ENCODE measurements at regions not wholly inside any gene's neighbourhood (a gene's known extent, or its start where the extent isn't known, plus 50 kb on each side); places are given as distances from the start of the nearest gene placed in this dataset.

DNA sequence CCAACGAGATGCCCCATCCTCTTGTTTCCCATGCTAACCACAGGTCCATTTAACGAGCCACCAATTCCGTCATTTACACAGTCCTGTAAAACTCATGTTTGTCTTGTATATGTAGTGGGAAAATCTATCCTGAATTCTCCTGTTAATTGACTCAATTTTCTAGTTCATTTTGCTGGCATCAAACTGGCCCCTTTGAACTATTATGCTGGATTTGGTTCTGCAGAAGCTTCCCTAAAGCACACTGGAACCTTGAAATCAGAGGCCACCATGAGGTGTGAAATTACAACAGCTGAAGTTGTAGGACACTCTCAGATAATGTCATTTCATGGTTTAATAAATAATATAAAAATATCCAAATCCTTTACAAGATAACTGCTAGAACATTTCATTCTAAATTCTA, 129.8 kb upstream of the AKR1E2 start:
- no peak for DNase-seq (ENCODE audit: low spot score)
- in situ Hi-C loops (cut with HindIII; ENCODE audit: low sequenced_read_pairs): no loop called here

DNA sequence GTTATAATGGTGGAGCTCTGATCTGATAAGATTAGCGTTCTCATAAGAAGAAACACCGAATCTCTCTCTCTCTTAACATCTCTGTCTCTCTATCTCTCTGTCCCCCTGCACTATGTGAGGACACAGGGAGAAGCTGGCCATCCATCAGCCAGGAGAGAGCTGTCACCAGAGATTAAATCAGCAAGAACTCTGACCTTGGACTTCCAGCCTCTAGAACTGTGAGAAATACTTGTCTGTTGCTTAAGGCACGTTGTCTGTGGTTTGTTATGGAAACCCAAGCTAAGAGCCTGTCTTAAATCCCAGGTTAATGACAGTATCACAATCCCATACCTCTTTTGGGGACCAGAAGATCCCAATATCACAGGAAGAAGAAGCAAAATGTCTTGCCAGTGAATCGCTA, 132.0 kb upstream of the AKR1E2 start:
- in situ Hi-C loops (cut with HindIII; ENCODE audit: low sequenced_read_pairs): no loop called here
- DNase-seq (ENCODE audit: low spot score): no peak

- in situ Hi-C loops (cut with HindIII; ENCODE audit: low sequenced_read_pairs): no loop called here
- DNase-seq (ENCODE audit: low spot score): no peak
These were observed 133.8 kb upstream of the AKR1E2 start for GRCh38 chr10:4692206-4692605.

- no peak for DNase-seq (ENCODE audit: low spot score)
- in situ Hi-C loops (cut with HindIII; ENCODE audit: low sequenced_read_pairs): no loop called here
These were observed 134.2 kb upstream of the AKR1E2 start for GRCh38 chr10:4691776-4692175.

DNA sequence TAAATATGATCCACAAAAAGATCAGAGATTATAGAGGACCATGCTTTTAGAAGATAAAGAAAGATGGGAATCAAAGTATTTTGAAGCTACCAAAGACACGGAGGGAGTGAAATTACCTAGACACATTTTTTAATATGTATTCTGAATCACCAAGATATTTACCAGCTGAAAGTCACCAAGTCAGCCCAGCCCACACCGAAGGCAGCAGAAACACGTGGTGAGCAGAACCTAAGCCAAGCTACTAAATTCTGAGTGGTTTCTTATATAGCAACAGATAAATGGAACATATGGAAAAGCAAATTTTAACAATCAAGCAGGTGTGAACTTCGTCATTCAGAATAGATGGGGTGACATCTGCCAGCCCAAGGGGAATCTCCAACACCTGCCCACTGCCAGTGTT, 134.7 kb upstream of the AKR1E2 start:
- in situ Hi-C loops (cut with HindIII; ENCODE audit: low sequenced_read_pairs): no loop called here
- DNase-seq (ENCODE audit: low spot score): no peak

- DNase-seq (ENCODE audit: low spot score): no peak
These were observed 137.4 kb upstream of the AKR1E2 start for GRCh38 chr10:4688601-4689000.

DNA sequence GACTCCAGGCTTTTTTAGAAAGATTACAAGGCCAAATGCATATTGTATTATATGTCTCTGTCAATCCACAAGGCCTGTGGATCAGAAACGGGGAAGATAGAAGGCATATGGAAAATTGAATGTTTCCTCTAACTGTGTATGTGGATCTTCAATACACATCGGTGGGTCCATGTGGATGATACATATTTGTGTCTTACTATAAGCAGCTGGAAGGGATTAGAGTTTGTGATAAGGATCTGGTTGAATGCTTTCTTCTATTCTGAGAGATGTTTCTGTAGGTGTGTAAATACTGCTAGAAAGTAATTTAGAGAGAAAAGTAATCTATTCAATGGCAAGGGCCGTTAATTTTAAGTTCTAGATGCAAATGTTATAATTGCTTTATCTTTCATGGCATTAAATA, 137.8 kb upstream of the AKR1E2 start:
- no peak for DNase-seq (ENCODE audit: low spot score)
- in situ Hi-C loops (cut with HindIII; ENCODE audit: low sequenced_read_pairs): no loop called here

More at GRCh38 chr10:4688601-4689000, 137.4 kb upstream of the AKR1E2 start:
- in situ Hi-C loops (cut with HindIII; ENCODE audit: low sequenced_read_pairs): no loop called here

GRCh38 chr10:4687397-4687796, 138.6 kb upstream of the AKR1E2 start:
- in situ Hi-C loops (cut with HindIII; ENCODE audit: low sequenced_read_pairs): no loop called here
- no peak for DNase-seq (ENCODE audit: low spot score)

- in situ Hi-C loops (cut with HindIII; ENCODE audit: low sequenced_read_pairs): no loop called here
- DNase-seq (ENCODE audit: low spot score): no peak
These were observed 139.4 kb upstream of the AKR1E2 start for GRCh38 chr10:4686644-4686996.

- in situ Hi-C loops (cut with HindIII; ENCODE audit: low sequenced_read_pairs): no loop called here
- DNase-seq (ENCODE audit: low spot score): no peak
These were observed 139.9 kb upstream of the AKR1E2 start for GRCh38 chr10:4685904-4686643.

DNA sequence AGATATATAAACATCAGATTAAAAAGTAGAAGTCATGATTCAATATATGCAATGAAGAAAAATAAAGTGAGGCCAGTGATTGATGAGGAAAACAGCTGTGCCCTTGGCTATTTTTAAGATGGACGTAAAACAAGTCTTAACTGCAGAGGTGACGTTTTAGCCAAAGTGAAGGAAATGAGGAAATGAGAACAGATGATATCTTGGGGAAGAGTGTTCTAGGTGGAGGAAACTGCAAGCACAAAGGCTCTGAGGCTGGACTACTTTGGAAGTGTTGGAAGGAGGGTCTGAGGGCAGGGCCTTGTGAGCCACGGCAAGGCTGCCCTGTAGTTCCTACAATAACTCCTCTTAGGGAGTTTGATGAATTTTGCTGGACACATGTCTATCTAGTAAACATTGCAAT, 140.5 kb upstream of the AKR1E2 start:
- in situ Hi-C loops (cut with HindIII; ENCODE audit: low sequenced_read_pairs): no loop called here

DNA sequence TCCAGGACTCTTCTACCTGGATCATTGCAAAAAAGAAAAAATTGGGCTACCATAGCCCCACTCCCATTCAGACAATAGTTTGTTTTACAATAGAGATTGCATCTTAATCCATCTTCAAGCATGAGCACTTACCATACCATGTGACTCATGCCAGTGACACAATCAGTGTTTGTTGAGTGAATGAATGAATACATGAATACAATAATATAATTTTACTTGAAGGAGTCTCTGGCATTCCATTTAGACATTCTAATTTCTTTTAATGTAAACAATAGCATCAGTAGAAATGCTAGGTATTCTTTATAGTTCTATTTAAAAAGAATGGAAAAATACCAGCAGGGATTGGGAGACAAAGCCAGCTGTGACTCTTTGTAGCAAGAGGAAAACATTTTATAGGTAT, 141.6 kb upstream of the AKR1E2 start:
- in situ Hi-C loops (cut with HindIII; ENCODE audit: low sequenced_read_pairs): no loop called here
- DNase-seq (ENCODE audit: low spot score): no peak

More for the DNA sequence above, 140.5 kb upstream of the AKR1E2 start:
- DNase-seq (ENCODE audit: low spot score): no peak

GRCh38 chr10:4683838-4684237, 142.2 kb upstream of the AKR1E2 start:
- in situ Hi-C loops (cut with HindIII; ENCODE audit: low sequenced_read_pairs): no loop called here
- no peak for DNase-seq (ENCODE audit: low spot score)

GRCh38 chr10:4683137-4683536, 142.9 kb upstream of the AKR1E2 start:
- in situ Hi-C loops (cut with HindIII; ENCODE audit: low sequenced_read_pairs): no loop called here
- no peak for DNase-seq (ENCODE audit: low spot score)

- in situ Hi-C loops (cut with HindIII; ENCODE audit: low sequenced_read_pairs): no loop called here
- DNase-seq (ENCODE audit: low spot score): no peak
These were observed 146.9 kb upstream of the AKR1E2 start for GRCh38 chr10:4678951-4679671.

DNA sequence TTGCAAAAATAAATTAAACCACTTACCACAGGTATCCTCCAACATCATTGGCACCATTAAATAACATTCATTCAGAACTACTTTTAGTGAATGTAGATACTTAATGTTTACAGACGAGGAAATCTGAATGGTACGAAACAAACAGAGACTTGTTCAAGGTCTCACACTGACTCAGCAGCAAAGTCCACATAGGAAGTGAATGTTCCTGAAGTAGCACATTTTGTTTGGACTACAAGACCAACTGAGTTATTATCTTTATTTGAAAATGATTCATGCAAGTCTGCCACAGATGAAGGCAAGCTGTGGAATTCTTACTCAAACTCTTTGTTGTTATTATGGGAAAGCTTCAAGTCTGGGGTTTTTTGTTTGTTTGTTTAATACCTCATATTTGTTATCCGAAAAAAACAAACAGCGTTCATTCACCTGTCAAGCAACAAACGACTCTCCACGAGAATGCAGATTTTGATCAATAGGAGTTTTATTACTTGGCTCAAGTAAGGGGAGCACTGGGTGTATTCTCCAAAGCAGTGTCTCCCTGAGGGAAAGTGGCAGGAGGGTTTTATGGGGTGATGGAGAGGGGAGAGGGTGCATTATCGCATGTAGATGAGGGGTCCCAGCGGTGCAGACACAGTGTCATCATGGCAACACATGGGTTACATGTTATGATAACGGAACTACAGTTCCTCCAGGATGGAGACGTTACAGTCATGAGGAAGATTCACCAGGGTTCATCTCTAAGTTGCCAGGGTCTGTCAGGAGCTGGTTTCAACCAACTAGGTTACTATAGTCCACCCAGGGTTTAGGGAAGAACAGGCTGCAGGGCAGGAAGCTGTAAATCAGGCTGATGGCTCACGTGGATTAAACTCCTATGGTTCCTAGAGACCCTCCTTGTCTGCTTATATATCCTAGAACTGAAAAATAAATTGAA, 147.7 kb upstream of the AKR1E2 start:
- in situ Hi-C loops (cut with HindIII; ENCODE audit: low sequenced_read_pairs): no loop called here
- no peak for DNase-seq (ENCODE audit: low spot score)

DNA sequence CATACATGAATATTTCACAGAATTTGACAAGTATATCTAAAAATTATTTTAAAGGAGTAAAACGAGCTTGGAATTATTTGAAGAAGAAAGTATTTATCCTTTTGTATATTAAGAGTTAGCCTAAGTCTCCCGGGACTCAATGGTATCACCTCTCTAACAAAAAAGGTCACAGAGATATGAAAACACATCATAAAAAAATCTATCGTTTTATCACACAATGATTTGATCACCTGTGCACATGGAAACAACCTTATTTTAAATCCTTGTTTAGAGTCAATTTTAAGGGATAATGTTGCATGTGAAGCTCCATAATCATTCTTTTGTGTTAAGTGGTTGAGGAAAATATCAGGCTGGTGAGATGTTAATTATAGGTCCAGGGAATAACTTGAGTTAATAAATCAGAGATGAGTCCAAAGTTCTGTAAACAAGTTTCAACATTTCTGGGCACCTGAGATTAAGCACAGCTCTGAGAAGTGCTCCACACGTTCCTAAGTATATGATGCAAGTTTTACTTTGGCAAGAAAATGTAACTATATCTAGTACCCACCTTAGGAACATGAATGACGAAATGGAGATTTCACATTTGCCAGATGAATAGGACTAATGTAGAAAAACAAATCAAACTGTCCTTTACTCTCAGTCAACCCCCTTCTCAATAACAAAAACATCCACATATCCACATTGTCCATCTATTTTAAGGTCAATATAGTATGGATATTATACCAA, 148.5 kb upstream of the AKR1E2 start:
- in situ Hi-C loops (cut with HindIII; ENCODE audit: low sequenced_read_pairs): no loop called here
- no peak for DNase-seq (ENCODE audit: low spot score)

DNA sequence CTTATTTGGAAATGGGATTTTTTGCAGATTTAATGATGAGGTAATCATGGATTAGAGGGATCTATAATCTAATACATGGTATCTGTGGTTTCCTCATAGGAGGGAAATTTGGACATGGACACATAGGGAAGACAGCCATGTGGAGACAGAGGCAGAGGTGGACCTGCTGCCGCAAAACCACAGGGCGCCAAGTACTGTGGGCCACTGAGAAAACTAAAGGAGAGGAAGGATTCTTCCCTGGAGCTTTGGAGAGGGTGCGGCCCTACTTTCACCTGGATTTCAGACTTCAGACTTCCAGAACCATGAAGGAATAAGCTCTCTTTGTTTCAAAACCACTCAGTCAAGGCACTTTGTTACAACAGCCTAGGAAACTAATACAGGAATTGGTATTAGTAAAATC, 149.4 kb upstream of the AKR1E2 start:
- in situ Hi-C loops (cut with HindIII; ENCODE audit: low sequenced_read_pairs): no loop called here
- DNase-seq (ENCODE audit: low spot score): no peak

DNA sequence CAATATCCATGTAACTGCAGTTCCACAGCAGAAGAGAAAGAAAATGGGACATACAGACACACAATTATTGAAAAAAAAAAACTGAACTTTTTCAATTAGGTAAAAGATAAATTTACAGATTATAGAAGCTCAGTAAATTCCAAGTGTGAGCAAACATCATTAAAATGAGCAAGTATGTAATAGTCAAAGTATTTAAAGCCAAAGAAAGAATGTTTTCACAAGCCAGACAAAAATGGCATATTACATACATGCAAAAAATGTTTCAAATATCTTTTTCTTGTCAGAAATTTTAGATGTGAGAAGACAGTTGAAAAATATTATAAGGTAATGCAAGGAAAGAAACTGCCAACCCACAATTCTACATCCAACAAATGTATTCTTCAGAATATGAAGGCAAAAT, 150.2 kb upstream of the AKR1E2 start:
- in situ Hi-C loops (cut with HindIII; ENCODE audit: low sequenced_read_pairs): no loop called here
- no peak for DNase-seq (ENCODE audit: low spot score)

Data from G401 (cell line).